K562 (cell line): ENCODE measurements at regions not wholly inside any gene's neighbourhood (a gene's known extent, or its start where the extent isn't known, plus 50 kb on each side); places are given as distances from the start of the nearest gene placed in this dataset.

Experiments
- ATAC-seq: fragments of 200-7000 bp; cut with Tn5 transposase; 3 replicates; pipeline ENCODE4 v1.9.1; 2020; ENCODE audit warnings: moderate library complexity
- BruUV-seq: library from RNA; stranded (reverse); fragments of 400-500 nt; replicated peaks from 2 replicates; lab custom pipeline; 2021; lab: Mats Ljungman, UMichigan
- CTCF ChIA-PET: fragments of 300-600 bp; formaldehyde crosslinking; extraction: SDS; loops from one replicate; lab custom pipeline; 2021; ENCODE audit warnings: low intra/inter-chr PET ratio; lab: Yijun Ruan, JAX
- POLR2A ChIA-PET: fragments of 300-600, 350-650 bp; sonication (Branson Sonifier 250); formaldehyde crosslinking; extraction: SDS; loops from one replicate; lab custom pipeline; 2021; ENCODE audit warnings: antibody characterized with exemption, inconsistent platforms; lab: Yijun Ruan, JAX
- DNase-seq, 4 experiments: peaks; one replicate each; pipeline versions ENCODE4 v3.0.0 to v3.0.0-alpha.2; 2011 to 2018; ENCODE audit warnings: low spot score in 3 of 4, mixed read lengths in 3 of 4; ENCODE audit errors: extremely low read depth in 1 of 4
- FAIRE-seq: peaks from 2 replicates; lab custom pipeline; 2011; peaks lifted over from hg19 to GRCh38; lab: Jason Lieb, UNC
- H2AFZ ChIP-seq: 2 replicates; pipeline ENCODE4 v1.6.0; 2011; ENCODE audit warnings: low read depth, low read length, control low read depth, inconsistent platforms
- H3K27ac ChIP-seq: fragments of 200-600 bp; 3 replicates; pipeline ENCODE4 v1.8.0; 2011; ENCODE audit warnings: low read depth, mild to moderate bottlenecking, control low read depth, inconsistent platforms, low read length, moderate library complexity, mixed read lengths; ENCODE audit errors: extremely low read depth
- H3K27me3 ChIP-seq, 2 experiments: fragments of 300-600 bp in 1 of 2; 2 replicates in 1 of 2; 3 replicates in 1 of 2; pipeline versions ENCODE4 v1.6.0 to v1.8.0; 2011; ENCODE audit warnings: inconsistent platforms in 2 of 2, low read length in 2 of 2, mild to moderate bottlenecking in 1 of 2, mixed read lengths in 1 of 2, moderate library complexity in 1 of 2; ENCODE audit not compliant: control insufficient read depth in 2 of 2, insufficient read depth in 2 of 2
- H3K36me3 ChIP-seq: fragments of 300-600 bp; 3 replicates; pipeline ENCODE4 v1.8.0; 2011; ENCODE audit warnings: mild to moderate bottlenecking, low read length, inconsistent platforms; ENCODE audit not compliant: control insufficient read depth, insufficient read depth
- H3K4me1 ChIP-seq, 2 experiments: fragments of 200-600 bp in 1 of 2; replicated peaks in 1 of 2; 2 replicates in 1 of 2; 3 replicates in 1 of 2; pipeline versions ENCODE4 v1.5.1 to v1.8.0; 2011; ENCODE audit warnings: inconsistent platforms in 2 of 2, low read length in 2 of 2, mild to moderate bottlenecking in 1 of 2, mixed read lengths in 1 of 2, moderate library complexity in 1 of 2; ENCODE audit not compliant: control insufficient read depth in 2 of 2, insufficient read depth in 2 of 2
- H3K4me2 ChIP-seq: 2 replicates; pipeline ENCODE4 v1.6.1; 2011; ENCODE audit warnings: low read length, control low read depth, inconsistent platforms, mixed read lengths; ENCODE audit not compliant: insufficient read depth
- H3K4me3 ChIP-seq: fragments of 200-600 bp; sonication (generic), shearing (Covaris generic); 2 replicates; pipeline ENCODE4 v1.5.1; 2016; ENCODE audit warnings: control low read depth, inconsistent platforms
- H3K79me2 ChIP-seq: fragments of 200-600 bp; 3 replicates; pipeline ENCODE4 v1.8.0; 2011; ENCODE audit warnings: low read length, inconsistent platforms; ENCODE audit not compliant: control insufficient read depth, insufficient read depth
- H3K9ac ChIP-seq, 2 experiments: 2 replicates each; pipeline versions ENCODE4 v1.6.0 to v1.6.1; 2011; ENCODE audit warnings: low read depth in 2 of 2, low read length in 2 of 2, control low read depth in 1 of 2, inconsistent platforms in 1 of 2, mild to moderate bottlenecking in 1 of 2, mixed read lengths in 1 of 2; ENCODE audit not compliant: insufficient read depth in 1 of 2
- H3K9me1 ChIP-seq: one replicate; pipeline ENCODE4 v1.6.0; 2011; ENCODE audit warnings: inconsistent platforms, mild to moderate bottlenecking, low read length, moderate library complexity; ENCODE audit not compliant: control insufficient read depth, insufficient read depth
- H3K9me3 ChIP-seq: replicated peaks from 2 replicates; pipeline ENCODE4 v1.5.1; 2011; ENCODE audit warnings: low read depth, low read length, inconsistent platforms; ENCODE audit not compliant: control insufficient read depth, insufficient read depth
- H4K20me1 ChIP-seq: replicated peaks from 2 replicates; pipeline ENCODE4 v1.6.1; 2011; ENCODE audit warnings: low read length, inconsistent platforms, mixed read lengths; ENCODE audit not compliant: control insufficient read depth, insufficient read depth
- ATF7 ChIP-seq: fragments of 450-650 bp; IDR thresholded peaks from 2 replicates; pipeline ENCODE4 v1.7.1; 2014; ENCODE audit warnings: mild to moderate bottlenecking, moderate library complexity
- KLF6 ChIP-seq: fragments of 250-450 bp; sonication (Bioruptor Pico); IDR thresholded peaks from 2 replicates; pipeline ENCODE4 v1.4.0; 2020; ENCODE audit warnings: mild to moderate bottlenecking, moderate library complexity, borderline replicate concordance
- MYNN ChIP-seq, 2 experiments: sonication (generic); formaldehyde crosslinking in 1 of 2; IDR thresholded peaks; 2 replicates each; pipeline versions ENCODE4 v1.5.0 to v1.6.1; 2016 to 2020; ENCODE audit warnings: antibody characterized with exemption in 1 of 2, missing genetic modification reagents in 1 of 2
- RAD21 ChIP-seq, 2 experiments: fragments of 250-450 bp in 1 of 2; fragments of 450-650 bp in 1 of 2; sonication (Bioruptor Pico) in 1 of 2; formaldehyde crosslinking in 1 of 2; IDR thresholded peaks in 1 of 2; conservative IDR thresholded peaks in 1 of 2; 2 replicates each; pipeline versions ENCODE4 v1.4.0 to v1.8.0; 2020 to 2022; ENCODE audit warnings: mild to moderate bottlenecking in 2 of 2, moderate library complexity in 1 of 2
- RBBP5 ChIP-seq: fragments of 200-600 bp; sonication (generic); IDR thresholded peaks from 2 replicates; pipeline ENCODE4 v1.6.1; 2012; ENCODE audit warnings: borderline replicate concordance, mild to moderate bottlenecking, low read length, control low read depth, inconsistent platforms; ENCODE audit not compliant: insufficient read depth, poor library complexity, severe bottlenecking
- SIN3A ChIP-seq, 2 experiments: fragments of 150-350 bp in 1 of 2; IDR thresholded peaks; 2 replicates each; pipeline ENCODE4 v1.6.1; 2011 to 2016; ENCODE audit warnings: borderline replicate concordance in 2 of 2, low read depth in 2 of 2, low read length in 2 of 2, mild to moderate bottlenecking in 2 of 2, moderate library complexity in 2 of 2; ENCODE audit not compliant: control insufficient read depth in 1 of 2
- SLC30A9 ChIP-seq: fragments of 250-450 bp; sonication (Bioruptor Pico); IDR thresholded peaks from 2 replicates; pipeline ENCODE4 v1.8.0; 2022; ENCODE audit warnings: mild to moderate bottlenecking, moderate library complexity
- TAL1 ChIP-seq: fragments of 450-650 bp; IDR thresholded peaks from 2 replicates; pipeline ENCODE4 v1.6.1; 2016; ENCODE audit warnings: mild to moderate bottlenecking
- TCF7L2 ChIP-seq: fragments of 150-350 bp; IDR thresholded peaks from 2 replicates; pipeline ENCODE4 v1.6.1; 2016; ENCODE audit warnings: low read depth, mild to moderate bottlenecking, low read length, moderate library complexity
- U2AF1 ChIP-seq: fragments of 200-400 bp; formaldehyde crosslinking; optimal IDR thresholded peaks from 2 replicates; pipeline ENCODE3; 2017; ENCODE audit warnings: mild to moderate bottlenecking, low read depth, low read length, moderate library complexity
- YY1 ChIP-seq, 3 experiments: IDR thresholded peaks; 2 replicates each; pipeline ENCODE4 v1.6.1; 2011; ENCODE audit warnings: low read length in 2 of 3, mild to moderate bottlenecking in 2 of 3, moderate library complexity in 2 of 3, borderline replicate concordance in 1 of 3, control low read depth in 1 of 3, low read depth in 1 of 3; ENCODE audit not compliant: insufficient read depth in 3 of 3, insufficient replicate concordance in 2 of 3, control insufficient read depth in 1 of 3, insufficient read length in 1 of 3; ENCODE audit errors: extremely low read depth in 1 of 3
- ZNF75A ChIP-seq: fragments of 450-650 bp; formaldehyde crosslinking; IDR thresholded peaks from 2 replicates; pipeline ENCODE4 v1.4.0; 2020; ENCODE audit warnings: mild to moderate bottlenecking
- WGBS: fragments of 100-300 bp; shearing (Covaris generic); methylation state at CpG from one replicate; pipeline ENCODE4 v1.1.6; 2016; ENCODE audit warnings: low coverage, mixed read lengths; ENCODE audit not compliant: insufficient coverage; ENCODE audit errors: missing lambda C conversion rate; 5-methylcytosine and 5-hydroxymethylcytosine counted together
- in situ Hi-C: fragments of 300-500 bp; cut with MboI; formaldehyde crosslinking; loops from 4 replicates; pipeline ENCODE4 v1.15.0; 2018; ENCODE audit warnings: inconsistent platforms, mixed read lengths
- intact Hi-C: fragments of 100-400 bp; cut with micrococcal nuclease; formaldehyde crosslinking; loops from 2 replicates; pipeline ENCODE4 v1.14.2; 2022
- TF ChIP-seq, protein P1 (sequence below): sonication (generic); formaldehyde crosslinking; IDR thresholded peaks from 2 replicates; pipeline ENCODE4 v1.8.0; 2022; ENCODE audit warnings: missing genetic modification reagents, mild to moderate bottlenecking, borderline replicate concordance
- TF ChIP-seq, protein P2 (sequence below), 3 experiments: fragments of 200-800 bp in 1 of 3; sonication (Bioruptor generic) in 1 of 3; sonication (generic) in 1 of 3; formaldehyde crosslinking in 1 of 3; IDR thresholded peaks; 2 replicates each; pipeline versions ENCODE4 v1.6.1 to v1.8.0; 2016 to 2022; ENCODE audit warnings: mild to moderate bottlenecking in 2 of 3, missing compliant biosample characterization in 2 of 3, missing genetic modification characterization in 2 of 3, missing genetic modification reagents in 1 of 3
- TF ChIP-seq, protein P3 (sequence below): fragments of 250-450 bp; sonication (Bioruptor Pico); IDR thresholded peaks from 2 replicates; pipeline ENCODE4 v1.8.0; 2021; ENCODE audit warnings: borderline replicate concordance, mild to moderate bottlenecking, moderate library complexity; ENCODE audit not compliant: poor library complexity, severe bottlenecking

DNA sequence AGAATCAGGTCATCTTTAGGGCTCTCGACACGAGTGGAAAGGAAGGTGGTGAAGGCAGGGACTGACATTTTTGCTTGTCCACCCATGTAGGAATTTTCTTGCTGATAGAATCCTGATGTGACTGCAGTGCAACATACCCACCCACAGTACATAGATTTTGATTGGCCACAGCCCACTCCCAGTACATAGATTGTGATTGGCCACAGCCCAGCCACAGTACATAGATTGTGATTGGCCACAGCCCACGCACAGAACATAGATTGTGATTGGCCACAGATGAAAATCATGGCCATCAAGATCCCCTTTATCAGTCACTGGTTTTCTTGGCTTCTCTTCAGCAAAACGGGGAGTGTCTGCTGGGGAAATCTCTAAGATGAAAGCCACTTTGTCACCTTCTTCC lies 1041.5 kb downstream of the AACS start:
- in situ Hi-C loops: no loop called here
- WGBS: 3% methylated on average over 3 of the region's 4 CpGs
- CTCF ChIA-PET: no interaction called here

More for the DNA sequence above, 1041.5 kb downstream of the AACS start:
- Histone ChIP-seq H2AFZ (no peak overlapping the region), H3K4me3 (no peak overlapping the region), H3K9me3 (no peaks in the 10 kb centered on the region), H3K27me3 (no peaks in the 10 kb centered on the region), H3K36me3 (no peaks in the 10 kb centered on the region), H3K27ac (no peak overlapping the region), H3K9me1 (no peaks in the 10 kb centered on the region), H3K4me2 (no peak overlapping the region), H4K20me1 (no peaks in the 10 kb centered on the region), H3K4me1 (no peaks in the 10 kb centered on the region), H3K79me2 (no peaks in the 10 kb centered on the region), H3K9ac (no peak overlapping the region)
- POLR2A ChIA-PET: no interaction called here
- DNase-seq (no peak), FAIRE-seq (no peak), ATAC-seq (no peak)
- BruUV-seq: no TSS peak
- intact Hi-C loops: no loop called here
- TF ChIP-seq SIN3A (IDR thresholded peaks at IDR 0.05; ENCODE audit: borderline replicate concordance in 2 of 2, control insufficient read depth in 1 of 2, low read depth in 2 of 2, low read length in 2 of 2): no peak
- no peak for TF ChIP-seq ATF7
- TF ChIP-seq ZNF75A: no peak
- TF ChIP-seq KLF6 (CRISPR knock-in tag): no peak
- TF ChIP-seq SLC30A9 (CRISPR knock-in tag): no peak
- TF ChIP-seq, protein P1, sequence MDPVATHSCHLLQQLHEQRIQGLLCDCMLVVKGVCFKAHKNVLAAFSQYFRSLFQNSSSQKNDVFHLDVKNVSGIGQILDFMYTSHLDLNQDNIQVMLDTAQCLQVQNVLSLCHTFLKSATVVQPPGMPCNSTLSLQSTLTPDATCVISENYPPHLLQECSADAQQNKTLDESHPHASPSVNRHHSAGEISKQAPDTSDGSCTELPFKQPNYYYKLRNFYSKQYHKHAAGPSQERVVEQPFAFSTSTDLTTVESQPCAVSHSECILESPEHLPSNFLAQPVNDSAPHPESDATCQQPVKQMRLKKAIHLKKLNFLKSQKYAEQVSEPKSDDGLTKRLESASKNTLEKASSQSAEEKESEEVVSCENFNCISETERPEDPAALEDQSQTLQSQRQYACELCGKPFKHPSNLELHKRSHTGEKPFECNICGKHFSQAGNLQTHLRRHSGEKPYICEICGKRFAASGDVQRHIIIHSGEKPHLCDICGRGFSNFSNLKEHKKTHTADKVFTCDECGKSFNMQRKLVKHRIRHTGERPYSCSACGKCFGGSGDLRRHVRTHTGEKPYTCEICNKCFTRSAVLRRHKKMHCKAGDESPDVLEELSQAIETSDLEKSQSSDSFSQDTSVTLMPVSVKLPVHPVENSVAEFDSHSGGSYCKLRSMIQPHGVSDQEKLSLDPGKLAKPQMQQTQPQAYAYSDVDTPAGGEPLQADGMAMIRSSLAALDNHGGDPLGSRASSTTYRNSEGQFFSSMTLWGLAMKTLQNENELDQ (CRISPR knock-in tag): no peak
- TF ChIP-seq RAD21 (CRISPR knock-in tag; conservative IDR thresholded peaks at IDR 0.05 in 1 of 2, IDR thresholded peaks at IDR 0.05 in 1 of 2): no peak
- no peak for TF ChIP-seq U2AF1
- TF ChIP-seq, protein P2, sequence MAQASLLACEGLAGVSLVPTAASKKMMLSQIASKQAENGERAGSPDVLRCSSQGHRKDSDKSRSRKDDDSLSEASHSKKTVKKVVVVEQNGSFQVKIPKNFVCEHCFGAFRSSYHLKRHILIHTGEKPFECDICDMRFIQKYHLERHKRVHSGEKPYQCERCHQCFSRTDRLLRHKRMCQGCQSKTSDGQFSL (CRISPR knock-in tag; IDR thresholded peaks at IDR 0.05): no peak
- TF ChIP-seq, protein P2 (tag; IDR thresholded peaks at IDR 0.05): no peak
- no peak for TF ChIP-seq TCF7L2
- TF ChIP-seq, protein P3, sequence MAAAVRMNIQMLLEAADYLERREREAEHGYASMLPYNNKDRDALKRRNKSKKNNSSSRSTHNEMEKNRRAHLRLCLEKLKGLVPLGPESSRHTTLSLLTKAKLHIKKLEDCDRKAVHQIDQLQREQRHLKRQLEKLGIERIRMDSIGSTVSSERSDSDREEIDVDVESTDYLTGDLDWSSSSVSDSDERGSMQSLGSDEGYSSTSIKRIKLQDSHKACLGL (CRISPR knock-in tag): no peak
- no peak for TF ChIP-seq YY1 (IDR thresholded peaks at IDR 0.05; ENCODE audit: borderline replicate concordance in 1 of 3, control insufficient read depth in 1 of 3, extremely low read depth in 1 of 3, insufficient read depth in 3 of 3, insufficient read length in 1 of 3, insufficient replicate concordance in 2 of 3, low read depth in 1 of 3, low read length in 2 of 3)
- TF ChIP-seq MYNN (IDR thresholded peaks at IDR 0.05): no peak
- no peak for TF ChIP-seq MYNN (CRISPR knock-in tag; IDR thresholded peaks at IDR 0.05)
- no peak for TF ChIP-seq TAL1
- no peak for TF ChIP-seq RBBP5
